ENCODE measurements at regions not wholly inside any gene's neighbourhood (a gene's known extent, or its start where the extent isn't known, plus 50 kb on each side); places are given as distances from the start of the nearest gene placed in this dataset.

DNA sequence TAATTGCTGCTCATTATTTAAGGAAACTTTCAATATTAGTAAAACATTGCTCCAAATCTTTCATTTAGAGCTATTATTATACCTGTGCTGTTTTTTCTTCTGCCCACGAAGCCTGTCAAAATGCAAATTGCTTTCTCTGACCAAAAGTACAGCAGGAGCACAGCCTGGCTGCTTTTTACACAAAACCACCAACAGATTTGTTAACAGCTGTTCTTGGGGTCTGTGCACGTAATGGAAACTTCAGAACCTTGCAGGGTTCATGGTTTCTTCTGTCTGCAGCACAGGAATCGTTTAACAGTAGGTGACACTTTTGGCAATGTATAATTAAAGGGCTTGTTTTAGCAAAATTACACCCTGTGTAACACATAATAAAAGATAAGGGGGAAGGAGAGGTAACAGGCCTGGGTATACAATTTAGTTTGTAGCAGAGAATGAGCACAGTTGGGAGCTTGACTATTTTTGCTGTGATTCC, 447.3 kb downstream of the KCNJ3 start:
- Histone ChIP-seq H3K9me1 (ENCODE audit: control insufficient read depth, insufficient read depth, low read length) (no peaks in the 10 kb centered on the region), H4K20me1 (replicated peaks; ENCODE audit: control insufficient read depth, insufficient read depth, low read length) (no peaks in the 10 kb centered on the region), H3K27me3 (ENCODE audit: control insufficient read depth in 2 of 2, insufficient read depth in 2 of 2, low read length in 2 of 2) (no peaks in the 10 kb centered on the region), H3K79me2 (ENCODE audit: control insufficient read depth, insufficient read depth, low read length) (no peaks in the 10 kb centered on the region), H3K4me3 (no peak overlapping the region), H2AFZ (ENCODE audit: low read depth, low read length) (no peak overlapping the region), H3K9me3 (replicated peaks; ENCODE audit: control insufficient read depth, insufficient read depth, low read depth, low read length) (peaks cover 2% of the 10 kb centered on the region; the same call in 1 of the 2 replicates), H3K27ac (ENCODE audit: extremely low read depth, low read depth, low read length) (no peak overlapping the region), H3K36me3 (ENCODE audit: control insufficient read depth, insufficient read depth, low read length) (no peaks in the 10 kb centered on the region), H3K9ac (ENCODE audit: insufficient read depth in 1 of 2, low read depth in 2 of 2, low read length in 2 of 2) (no peak overlapping the region), H3K4me1 (replicated peaks in 1 of 2; ENCODE audit: control insufficient read depth in 2 of 2, insufficient read depth in 2 of 2, low read length in 2 of 2) (no peaks in the 10 kb centered on the region), H3K4me2 (ENCODE audit: insufficient read depth, low read length) (no peak overlapping the region)
- no TSS peak for BruUV-seq (replicated peaks)
- no peak for FAIRE-seq
- in situ Hi-C loops (cut with MboI) (no loop called here), intact Hi-C loops (cut with micrococcal nuclease) (no loop called here)
- POLR2A ChIA-PET = no interaction called here
- TF ChIP-seq HSF4 (CRISPR knock-in tag; IDR thresholded peaks at IDR 0.05; ENCODE audit: borderline replicate concordance) (no peak), MXI1 (IDR thresholded peaks at IDR 0.05; ENCODE audit: low read depth, low read length) (no peak), CC2D1A (IDR thresholded peaks at IDR 0.05) (no peak)
- TF ChIP-seq, protein P1, sequence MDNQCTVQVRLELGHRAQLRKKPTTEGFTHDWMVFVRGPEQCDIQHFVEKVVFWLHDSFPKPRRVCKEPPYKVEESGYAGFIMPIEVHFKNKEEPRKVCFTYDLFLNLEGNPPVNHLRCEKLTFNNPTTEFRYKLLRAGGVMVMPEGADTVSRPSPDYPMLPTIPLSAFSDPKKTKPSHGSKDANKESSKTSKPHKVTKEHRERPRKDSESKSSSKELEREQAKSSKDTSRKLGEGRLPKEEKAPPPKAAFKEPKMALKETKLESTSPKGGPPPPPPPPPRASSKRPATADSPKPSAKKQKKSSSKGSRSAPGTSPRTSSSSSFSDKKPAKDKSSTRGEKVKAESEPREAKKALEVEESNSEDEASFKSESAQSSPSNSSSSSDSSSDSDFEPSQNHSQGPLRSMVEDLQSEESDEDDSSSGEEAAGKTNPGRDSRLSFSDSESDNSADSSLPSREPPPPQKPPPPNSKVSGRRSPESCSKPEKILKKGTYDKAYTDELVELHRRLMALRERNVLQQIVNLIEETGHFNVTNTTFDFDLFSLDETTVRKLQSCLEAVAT (IDR thresholded peaks at IDR 0.05) = no peak
- TF ChIP-seq, protein P2, sequence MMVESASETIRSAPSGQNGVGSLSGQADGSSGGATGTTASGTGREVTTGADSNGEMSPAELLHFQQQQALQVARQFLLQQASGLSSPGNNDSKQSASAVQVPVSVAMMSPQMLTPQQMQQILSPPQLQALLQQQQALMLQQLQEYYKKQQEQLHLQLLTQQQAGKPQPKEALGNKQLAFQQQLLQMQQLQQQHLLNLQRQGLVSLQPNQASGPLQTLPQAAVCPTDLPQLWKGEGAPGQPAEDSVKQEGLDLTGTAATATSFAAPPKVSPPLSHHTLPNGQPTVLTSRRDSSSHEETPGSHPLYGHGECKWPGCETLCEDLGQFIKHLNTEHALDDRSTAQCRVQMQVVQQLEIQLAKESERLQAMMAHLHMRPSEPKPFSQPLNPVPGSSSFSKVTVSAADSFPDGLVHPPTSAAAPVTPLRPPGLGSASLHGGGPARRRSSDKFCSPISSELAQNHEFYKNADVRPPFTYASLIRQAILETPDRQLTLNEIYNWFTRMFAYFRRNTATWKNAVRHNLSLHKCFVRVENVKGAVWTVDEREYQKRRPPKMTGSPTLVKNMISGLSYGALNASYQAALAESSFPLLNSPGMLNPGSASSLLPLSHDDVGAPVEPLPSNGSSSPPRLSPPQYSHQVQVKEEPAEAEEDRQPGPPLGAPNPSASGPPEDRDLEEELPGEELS (CRISPR knock-in tag; IDR thresholded peaks at IDR 0.05; ENCODE audit: borderline replicate concordance) = no peak
- TF ChIP-seq, protein P3, sequence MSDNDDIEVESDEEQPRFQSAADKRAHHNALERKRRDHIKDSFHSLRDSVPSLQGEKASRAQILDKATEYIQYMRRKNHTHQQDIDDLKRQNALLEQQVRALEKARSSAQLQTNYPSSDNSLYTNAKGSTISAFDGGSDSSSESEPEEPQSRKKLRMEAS (CRISPR knock-in tag; IDR thresholded peaks at IDR 0.05) = no peak
- TF ChIP-seq, protein P4, sequence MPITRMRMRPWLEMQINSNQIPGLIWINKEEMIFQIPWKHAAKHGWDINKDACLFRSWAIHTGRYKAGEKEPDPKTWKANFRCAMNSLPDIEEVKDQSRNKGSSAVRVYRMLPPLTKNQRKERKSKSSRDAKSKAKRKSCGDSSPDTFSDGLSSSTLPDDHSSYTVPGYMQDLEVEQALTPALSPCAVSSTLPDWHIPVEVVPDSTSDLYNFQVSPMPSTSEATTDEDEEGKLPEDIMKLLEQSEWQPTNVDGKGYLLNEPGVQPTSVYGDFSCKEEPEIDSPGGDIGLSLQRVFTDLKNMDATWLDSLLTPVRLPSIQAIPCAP (CRISPR knock-in tag; IDR thresholded peaks at IDR 0.05; ENCODE audit: borderline replicate concordance) = no peak
- no peak for ATAC-seq
- no peak for DNase-seq (ENCODE audit: extremely low read depth in 1 of 4, low spot score in 3 of 4)
- 0% methylated on average over 3 of the region's 3 CpGs for WGBS (ENCODE audit: insufficient coverage, low coverage, missing lambda C conversion rate)
- CTCF ChIA-PET (ENCODE audit: low intra/inter-chr PET ratio) = no interaction called here

Data from K562 (cell line).